ENCODE measurements at regions not wholly inside any gene's neighbourhood (a gene's known extent, or its start where the extent isn't known, plus 50 kb on each side); places are given as distances from the start of the nearest gene placed in this dataset.

GRCh38 chr11:92763336-92763735, 206.1 kb upstream of the MTNR1B start:
- ChIA-PET CTCF (no interaction called here), POLR2A (no interaction called here)
- Histone ChIP-seq H3K27ac (ENCODE audit: low read depth in 1 of 2, low read length in 2 of 2) (no peak overlapping the region), H3K9me3 (ENCODE audit: control insufficient read depth in 1 of 2, insufficient read depth in 1 of 2, low read length in 2 of 2) (no peaks in the 10 kb centered on the region), H3K4me1 (ENCODE audit: insufficient read depth, low read length) (no peaks in the 10 kb centered on the region), H3K36me3 (ENCODE audit: insufficient read depth, low read length) (no peaks in the 10 kb centered on the region), H3K4me3 (ENCODE audit: low read length) (no peak overlapping the region), H3K27me3 (ENCODE audit: control insufficient read depth in 1 of 2, insufficient read depth in 2 of 2, low read length in 2 of 2) (peaks cover 0 to 3% of the 10 kb centered on the region in 2 experiments)
- ATAC-seq (ENCODE audit: poor library complexity) (no peak), DNase-seq (no peak)
- peaks cover 15% of the 10 kb centered on the region for H3K4me1 Mint-ChIP-seq (ENCODE audit: low read depth)
- intact Hi-C loops (cut with DNase I, micrococcal nuclease), result no loop called here
- no peaks in the 10 kb centered on the region for H3K9me3 Mint-ChIP-seq
- no peaks in the 10 kb centered on the region for H3K36me3 Mint-ChIP-seq (ENCODE audit: low read depth)
- H3K27ac Mint-ChIP-seq, result no peak overlapping the region
- H3K4me3 Mint-ChIP-seq, result no peak overlapping the region
- peaks cover 19% of the 10 kb centered on the region for H3K27me3 Mint-ChIP-seq
- no peak for TF ChIP-seq CTCF (IDR thresholded peaks at IDR 0.05)

GRCh38 chr11:92764128-92764527, 205.3 kb upstream of the MTNR1B start:
- Histone ChIP-seq H3K27me3 (ENCODE audit: control insufficient read depth in 1 of 2, insufficient read depth in 2 of 2, low read length in 2 of 2) (peaks cover 0 to 3% of the 10 kb centered on the region in 2 experiments), H3K4me3 (ENCODE audit: low read length) (no peak overlapping the region), H3K4me1 (ENCODE audit: insufficient read depth, low read length) (no peaks in the 10 kb centered on the region), H3K36me3 (ENCODE audit: insufficient read depth, low read length) (no peaks in the 10 kb centered on the region), H3K27ac (ENCODE audit: low read depth in 1 of 2, low read length in 2 of 2) (no peak overlapping the region), H3K9me3 (ENCODE audit: control insufficient read depth in 1 of 2, insufficient read depth in 1 of 2, low read length in 2 of 2) (no peaks in the 10 kb centered on the region)
- POLR2A ChIA-PET, result no interaction called here
- CTCF ChIA-PET, result no interaction called here
- H3K4me1 Mint-ChIP-seq (ENCODE audit: low read depth), result peaks cover 15% of the 10 kb centered on the region
- TF ChIP-seq CTCF (IDR thresholded peaks at IDR 0.05), result no peak
- H3K36me3 Mint-ChIP-seq (ENCODE audit: low read depth), result no peaks in the 10 kb centered on the region
- H3K27me3 Mint-ChIP-seq, result peaks cover 19% of the 10 kb centered on the region
- no peak overlapping the region for H3K27ac Mint-ChIP-seq
- H3K4me3 Mint-ChIP-seq, result no peak overlapping the region
- intact Hi-C loops (cut with DNase I, micrococcal nuclease), result no loop called here
- DNase-seq, result no peak
- no peak for ATAC-seq (ENCODE audit: poor library complexity)
- H3K9me3 Mint-ChIP-seq, result no peaks in the 10 kb centered on the region

- ChIA-PET CTCF (interaction anchor here (0.7 kb wide), 1 partner anchor 60 kb away, joined by 3 read pairs; no protein-coding TSS in a partner anchor), POLR2A (no interaction called here)
- intact Hi-C loops (cut with DNase I, micrococcal nuclease), result no loop called here
- Histone ChIP-seq H3K36me3 (ENCODE audit: insufficient read depth, low read length) (no peaks in the 10 kb centered on the region), H3K4me3 (ENCODE audit: low read length) (no peak overlapping the region), H3K9me3 (ENCODE audit: control insufficient read depth in 1 of 2, insufficient read depth in 1 of 2, low read length in 2 of 2) (no peaks in the 10 kb centered on the region), H3K27me3 (ENCODE audit: control insufficient read depth in 1 of 2, insufficient read depth in 2 of 2, low read length in 2 of 2) (peaks cover 0 to 3% of the 10 kb centered on the region in 2 experiments), H3K4me1 (ENCODE audit: insufficient read depth, low read length) (no peaks in the 10 kb centered on the region), H3K27ac (ENCODE audit: low read depth in 1 of 2, low read length in 2 of 2) (no peak overlapping the region)
- H3K4me1 Mint-ChIP-seq (ENCODE audit: low read depth), result peaks cover 15% of the 10 kb centered on the region
- no peak overlapping the region for H3K27ac Mint-ChIP-seq
- H3K36me3 Mint-ChIP-seq (ENCODE audit: low read depth), result no peaks in the 10 kb centered on the region
- H3K27me3 Mint-ChIP-seq, result peaks cover 23% of the 10 kb centered on the region
- no peak for TF ChIP-seq CTCF (IDR thresholded peaks at IDR 0.05)
- ATAC-seq (ENCODE audit: poor library complexity) (no peak), DNase-seq (no peak)
- H3K4me3 Mint-ChIP-seq, result no peak overlapping the region
- H3K9me3 Mint-ChIP-seq, result no peaks in the 10 kb centered on the region
Observed at GRCh38 chr11:92765082-92765840, 204.2 kb upstream of the MTNR1B start.
